Cardiac fibroblast (primary cell): ENCODE measurements at regions not wholly inside any gene's neighbourhood (a gene's known extent, or its start where the extent isn't known, plus 50 kb on each side); places are given as distances from the start of the nearest gene placed in this dataset.
"Not testable (repeated sequence)": the region's sequence is repeated elsewhere in the genome, so short reads cannot be mapped to it uniquely, and the experiment has no call there.

Source experiments
- DNase-seq, 2 donors: peaks; one replicate each; pipeline versions ENCODE4 v3.0.0 to v3.0.0-alpha.2; 2010; ENCODE audit warnings: low read depth in 2 of 2
- H3K4me3 ChIP-seq, 2 donors: replicated peaks in 1 of 2; 1 replicate in 1 of 2; 2 replicates in 1 of 2; pipeline ENCODE4 v1.5.1; 2011; ENCODE audit warnings: low read depth in 2 of 2, low read length in 2 of 2, mild to moderate bottlenecking in 2 of 2, moderate library complexity in 1 of 2
- TF ChIP-seq, protein P1 (sequence below): IDR thresholded peaks from one replicate; pipeline ENCODE4 v1.5.1; 2011; ENCODE audit warnings: low read depth, mild to moderate bottlenecking, low read length, inconsistent platforms

DNA sequence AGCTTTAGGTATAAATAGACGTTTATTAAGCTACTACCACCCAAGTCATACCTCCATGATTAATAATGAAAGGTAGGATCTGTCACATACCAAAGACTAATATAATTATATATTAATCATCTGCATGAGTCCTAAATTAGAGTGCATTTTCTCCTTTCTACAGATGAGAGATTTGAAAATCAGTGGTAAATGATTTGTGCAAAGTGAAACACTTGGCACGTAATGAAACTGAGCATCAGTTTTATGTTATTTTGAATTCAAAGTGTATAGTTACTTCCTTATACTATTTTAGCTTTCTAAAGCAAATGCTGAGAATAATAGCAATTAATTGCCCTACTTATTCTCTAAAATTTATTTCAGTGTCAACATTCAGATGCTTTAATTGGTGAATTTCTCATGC is 615.3 kb downstream of the TRIB2 start:
- DNase-seq: no peak
- H3K4me3 ChIP-seq: no peak overlapping the region
- TF ChIP-seq, protein P1, sequence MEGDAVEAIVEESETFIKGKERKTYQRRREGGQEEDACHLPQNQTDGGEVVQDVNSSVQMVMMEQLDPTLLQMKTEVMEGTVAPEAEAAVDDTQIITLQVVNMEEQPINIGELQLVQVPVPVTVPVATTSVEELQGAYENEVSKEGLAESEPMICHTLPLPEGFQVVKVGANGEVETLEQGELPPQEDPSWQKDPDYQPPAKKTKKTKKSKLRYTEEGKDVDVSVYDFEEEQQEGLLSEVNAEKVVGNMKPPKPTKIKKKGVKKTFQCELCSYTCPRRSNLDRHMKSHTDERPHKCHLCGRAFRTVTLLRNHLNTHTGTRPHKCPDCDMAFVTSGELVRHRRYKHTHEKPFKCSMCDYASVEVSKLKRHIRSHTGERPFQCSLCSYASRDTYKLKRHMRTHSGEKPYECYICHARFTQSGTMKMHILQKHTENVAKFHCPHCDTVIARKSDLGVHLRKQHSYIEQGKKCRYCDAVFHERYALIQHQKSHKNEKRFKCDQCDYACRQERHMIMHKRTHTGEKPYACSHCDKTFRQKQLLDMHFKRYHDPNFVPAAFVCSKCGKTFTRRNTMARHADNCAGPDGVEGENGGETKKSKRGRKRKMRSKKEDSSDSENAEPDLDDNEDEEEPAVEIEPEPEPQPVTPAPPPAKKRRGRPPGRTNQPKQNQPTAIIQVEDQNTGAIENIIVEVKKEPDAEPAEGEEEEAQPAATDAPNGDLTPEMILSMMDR: no peak

DNA sequence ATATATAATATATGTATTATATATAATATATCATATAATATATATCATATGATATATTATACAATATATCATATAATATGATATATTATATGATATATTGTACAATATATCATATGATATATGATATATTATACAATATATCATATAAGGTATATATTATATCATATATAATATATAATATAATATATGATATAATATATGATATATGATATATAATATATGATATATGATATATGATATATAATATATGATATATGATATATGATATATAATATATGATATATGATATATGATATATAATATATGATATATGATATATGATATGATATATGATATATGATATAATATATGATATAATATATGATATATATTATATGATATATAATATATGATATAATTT is 617.3 kb downstream of the TRIB2 start:
- not testable (repeated sequence) for H3K4me3 ChIP-seq
- DNase-seq: peak in 1 of 2 donors; percentile 31

DNA sequence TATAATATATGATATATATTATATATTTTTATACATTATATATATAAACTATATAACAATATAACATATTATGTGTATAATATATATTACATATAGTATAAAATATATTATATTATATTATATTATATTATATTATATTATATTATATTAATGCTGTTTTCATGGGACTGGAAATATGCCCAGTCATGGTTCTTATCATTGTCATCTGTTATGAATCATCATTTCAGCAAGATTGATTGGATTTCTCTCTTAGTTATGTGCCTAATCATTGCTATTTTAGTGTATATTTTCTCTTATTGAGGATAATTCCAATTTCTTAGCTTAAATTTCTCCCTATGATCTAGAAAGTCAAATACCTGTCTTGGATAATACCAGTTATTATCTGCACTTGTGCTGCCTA is 617.8 kb downstream of the TRIB2 start:
- DNase-seq: no peak
- TF ChIP-seq, protein P1: no peak

DNA sequence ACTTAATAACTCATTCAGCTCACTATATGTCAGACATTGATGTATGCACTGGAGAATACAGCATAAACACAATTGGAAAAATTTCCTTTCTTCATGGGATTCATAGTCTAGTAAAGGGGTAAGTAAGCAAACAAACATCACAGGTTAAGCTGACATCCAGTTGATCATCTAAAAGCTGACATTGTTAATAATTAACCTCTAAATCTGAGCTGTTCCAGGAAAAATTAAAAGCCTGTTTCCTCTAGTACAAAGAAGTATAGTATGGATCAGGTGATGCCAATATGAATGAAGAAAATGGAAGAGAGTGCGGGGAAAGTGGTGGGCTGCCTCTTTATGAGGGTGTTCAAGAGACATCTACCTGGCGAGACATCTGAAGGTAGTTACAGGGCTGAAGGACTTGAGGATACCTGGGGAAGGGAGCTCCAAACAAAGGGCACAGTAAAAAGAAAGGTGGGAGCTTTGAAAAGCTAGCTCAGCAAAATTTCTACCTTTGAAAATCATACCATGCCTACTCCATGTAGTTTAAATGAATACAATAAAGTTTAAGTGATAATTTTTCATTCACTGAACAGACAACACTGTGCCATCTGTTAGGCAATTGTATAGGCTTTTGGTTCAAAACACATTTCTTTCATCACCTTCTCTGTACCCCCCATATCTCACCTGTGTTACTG is 619.3 kb downstream of the TRIB2 start:
- TF ChIP-seq, protein P1: no peak
- DNase-seq: no peak
- no peak overlapping the region for H3K4me3 ChIP-seq

More for the DNA sequence above, 617.8 kb downstream of the TRIB2 start:
- no peak overlapping the region for H3K4me3 ChIP-seq

DNA sequence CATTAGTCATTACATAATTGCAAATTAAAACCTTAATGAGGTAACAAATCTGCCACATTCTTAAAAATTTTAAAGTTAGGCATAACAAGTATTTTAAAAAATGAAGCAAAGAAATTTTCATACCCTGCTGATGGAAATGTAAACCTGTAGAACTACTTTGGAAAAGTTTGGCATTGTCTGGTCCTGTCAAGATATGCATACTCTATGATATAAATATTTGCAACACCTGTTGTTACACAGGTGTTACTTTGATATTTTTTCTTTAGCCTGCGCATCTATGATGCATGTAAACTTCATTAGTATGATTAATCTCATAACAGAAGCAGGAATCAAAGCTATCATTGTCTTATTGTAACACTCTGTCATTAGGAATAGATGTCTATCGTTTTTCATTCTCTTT is 634.3 kb downstream of the TRIB2 start:
- DNase-seq: no peak
- no peak overlapping the region for H3K4me3 ChIP-seq
- TF ChIP-seq, protein P1: no peak

DNA sequence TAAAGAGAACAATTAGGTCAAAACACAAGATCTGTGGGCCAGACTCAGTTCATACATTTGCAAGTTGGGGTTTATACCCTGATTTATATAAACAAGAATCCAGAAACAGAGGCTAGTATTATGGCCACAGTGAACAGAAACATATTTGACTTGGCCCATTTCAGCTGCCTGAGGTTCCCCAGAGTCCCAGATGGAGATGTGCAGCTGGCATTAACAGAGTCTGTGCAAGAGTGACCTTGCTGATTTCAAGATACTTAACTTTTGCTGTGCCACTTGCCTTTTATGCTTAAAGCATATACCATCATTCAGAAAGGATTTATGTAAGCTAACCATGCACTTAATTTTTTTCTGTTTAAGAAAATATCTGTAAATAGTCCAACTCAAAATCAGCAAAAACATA is 636.3 kb downstream of the TRIB2 start:
- TF ChIP-seq, protein P1: no peak
- H3K4me3 ChIP-seq: no peak overlapping the region
- no peak for DNase-seq

DNA sequence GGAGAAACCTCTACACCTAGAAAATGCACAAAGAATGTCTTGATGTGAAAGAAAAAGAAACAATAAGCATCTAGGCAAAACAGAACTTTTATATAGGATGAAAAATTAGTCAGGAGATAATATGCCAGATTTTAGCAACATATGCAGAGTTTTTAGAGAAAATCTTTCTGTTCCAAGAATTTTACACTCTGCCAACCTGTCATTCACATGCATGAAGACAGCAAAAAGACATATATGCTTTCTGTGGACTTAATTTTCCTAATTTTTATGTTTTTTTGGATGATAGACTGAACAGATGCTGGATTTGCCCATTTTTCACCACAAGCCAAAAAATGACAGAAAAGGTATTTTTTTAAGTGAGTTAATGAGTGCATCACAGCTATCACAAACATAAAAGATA is 637.3 kb downstream of the TRIB2 start:
- DNase-seq: no peak
- H3K4me3 ChIP-seq: no peak overlapping the region
- TF ChIP-seq, protein P1: no peak

DNA sequence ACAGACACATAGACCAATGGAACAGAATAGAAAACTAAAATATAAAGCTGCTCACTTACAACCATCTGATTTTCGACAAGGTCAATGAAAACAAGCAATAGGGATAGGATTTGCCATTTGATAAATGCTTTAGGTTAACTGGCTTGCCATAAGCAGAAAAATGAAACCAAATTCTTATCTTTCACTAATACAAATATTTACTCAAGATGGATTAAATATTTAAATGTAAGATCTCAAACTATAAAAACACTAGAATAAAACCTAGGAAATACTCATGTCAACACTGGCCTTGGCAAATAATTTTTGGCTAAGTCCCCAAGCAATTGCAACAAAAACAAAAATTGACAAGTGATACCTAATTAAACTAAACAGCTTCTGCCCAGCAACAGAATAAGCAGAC is 665.2 kb downstream of the TRIB2 start:
- not testable (repeated sequence) for DNase-seq, H3K4me3 ChIP-seq

DNA sequence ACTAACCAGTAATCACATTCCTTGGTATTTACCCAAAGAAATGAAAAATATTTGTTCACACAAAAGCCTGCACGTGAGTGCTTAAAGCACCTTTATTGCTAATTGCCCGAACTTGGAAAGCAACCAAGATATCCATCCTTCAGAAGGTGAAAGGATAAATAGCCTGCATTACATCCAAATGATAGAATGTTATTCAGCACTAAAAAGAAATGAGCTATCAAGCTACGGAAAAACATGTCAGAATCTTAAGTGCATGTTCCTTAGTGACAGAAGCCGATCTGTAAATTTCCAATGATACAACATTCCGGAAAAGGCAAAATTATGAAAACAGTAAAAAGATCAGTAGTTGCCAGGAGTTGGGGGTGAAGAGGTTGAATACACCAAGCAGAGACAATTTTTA is 672.4 kb downstream of the TRIB2 start:
- H3K4me3 ChIP-seq, DNase-seq: not testable (repeated sequence)
